ENCODE measurements at regions not wholly inside any gene's neighbourhood (a gene's known extent, or its start where the extent isn't known, plus 50 kb on each side); places are given as distances from the start of the nearest gene placed in this dataset.

GRCh38 chr6:22468256-22468965, 101.0 kb upstream of the HDGFL1 start:
- DNase-seq = no peak

DNA sequence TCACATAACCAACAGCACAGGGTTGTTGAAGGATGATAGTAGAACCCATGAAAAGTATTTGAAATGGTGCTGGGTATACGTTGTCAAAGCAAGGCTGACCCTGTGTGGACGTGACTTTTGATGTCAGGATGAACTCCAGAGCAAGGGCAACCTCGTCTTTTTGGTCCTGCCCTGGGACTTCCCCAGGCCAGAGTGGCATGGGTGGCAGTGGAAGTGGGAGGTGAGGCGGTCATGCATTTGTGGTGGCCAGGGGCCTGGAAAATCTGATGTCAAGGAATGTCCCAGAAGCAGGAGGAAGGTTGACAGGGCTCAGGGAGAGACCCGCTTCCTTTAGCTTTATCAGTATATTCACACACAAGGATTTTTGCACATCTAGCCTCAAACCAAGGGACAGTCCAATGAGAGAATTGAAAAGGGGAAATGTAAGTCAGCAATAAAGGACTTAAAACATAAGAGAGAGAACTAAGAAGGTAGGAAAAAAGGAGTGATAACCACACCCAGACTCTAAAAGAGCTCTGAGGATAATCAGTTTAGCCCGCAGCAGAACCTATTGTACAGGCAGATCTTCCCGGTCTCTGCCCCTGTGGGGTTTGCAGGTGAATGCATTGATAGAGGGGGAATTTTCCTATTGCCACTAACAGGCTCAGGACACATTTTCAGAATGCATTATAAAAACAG, 98.8 kb upstream of the HDGFL1 start:
- no peak for DNase-seq

DNA sequence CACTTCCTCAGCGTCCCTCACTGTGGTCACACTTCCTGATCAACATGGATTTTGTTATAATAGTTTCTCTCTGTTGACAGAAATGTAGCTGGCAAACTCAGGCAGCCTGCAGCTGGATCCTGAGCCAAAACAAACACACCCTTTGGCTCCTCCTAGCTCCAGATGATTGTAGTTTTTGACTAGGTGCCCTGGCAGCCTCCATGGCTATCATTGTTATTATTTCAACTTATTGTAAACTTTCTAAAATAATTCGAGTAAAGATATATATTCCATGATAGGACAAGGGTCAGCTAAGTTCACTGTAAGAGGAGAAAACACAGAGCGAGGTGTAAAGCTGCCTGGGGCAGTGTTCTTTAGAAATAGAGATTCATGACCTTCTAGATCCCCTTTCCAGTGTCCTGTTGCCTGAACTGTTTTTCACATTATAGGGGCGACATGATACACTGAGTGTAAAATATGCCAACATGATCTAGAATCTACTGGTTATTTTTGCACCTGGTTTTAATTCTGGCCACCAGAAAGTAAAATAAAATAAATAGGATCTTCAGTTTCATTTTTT, 98.2 kb upstream of the HDGFL1 start:
- peak; percentile 73 for DNase-seq

DNA sequence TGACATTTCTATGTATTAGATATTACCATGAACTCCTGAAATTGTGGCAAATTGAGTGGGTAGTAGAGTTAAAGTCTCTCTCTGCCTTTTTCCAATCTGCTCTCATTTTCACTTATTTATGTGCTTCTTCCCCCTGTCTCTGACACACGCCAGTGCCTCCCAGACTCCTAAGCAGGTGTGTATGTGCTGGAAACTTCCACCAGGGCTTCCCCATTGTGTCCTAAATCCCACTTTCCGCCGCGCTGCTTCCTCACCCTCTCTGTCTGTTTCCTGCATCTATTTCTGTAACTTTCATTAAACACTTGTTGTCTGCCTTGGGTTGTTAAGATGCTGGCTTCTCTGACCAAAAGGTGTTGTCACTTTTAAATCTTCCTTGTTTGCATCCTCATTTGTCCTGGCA, 97.6 kb upstream of the HDGFL1 start:
- DNase-seq = no peak

DNA sequence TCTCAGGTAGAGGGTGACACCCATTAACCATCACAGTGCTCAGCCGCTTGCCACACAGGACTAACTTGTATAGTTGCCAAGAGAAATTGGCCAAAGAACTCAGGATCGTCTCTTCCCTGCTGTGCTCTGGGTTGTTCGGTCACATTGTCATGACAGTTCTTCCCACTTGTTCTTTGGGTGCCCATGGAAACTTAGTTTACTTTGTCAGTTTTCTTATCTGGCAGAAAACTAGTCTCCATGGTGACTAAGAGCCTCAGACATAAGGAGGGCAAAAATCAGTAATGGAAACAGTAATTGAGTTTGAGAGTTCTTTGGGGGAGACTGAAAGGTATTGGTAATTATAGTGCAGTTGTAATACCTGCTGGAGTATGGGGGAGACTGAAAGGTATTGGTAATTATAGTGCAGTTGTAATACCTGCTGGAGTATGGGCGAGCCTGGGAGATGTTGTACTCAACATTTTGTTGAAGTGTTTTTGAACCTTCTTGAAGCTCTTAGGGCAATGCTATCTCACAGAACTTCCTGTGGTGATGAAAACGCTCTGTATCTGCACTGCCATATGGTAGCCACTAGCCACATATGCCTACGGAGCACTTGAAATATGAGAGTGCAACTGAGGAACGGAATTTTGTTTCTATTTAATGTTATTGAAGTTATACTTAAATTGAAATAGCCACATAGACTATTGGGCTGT, 95.2 kb upstream of the HDGFL1 start:
- no peak for DNase-seq

DNA sequence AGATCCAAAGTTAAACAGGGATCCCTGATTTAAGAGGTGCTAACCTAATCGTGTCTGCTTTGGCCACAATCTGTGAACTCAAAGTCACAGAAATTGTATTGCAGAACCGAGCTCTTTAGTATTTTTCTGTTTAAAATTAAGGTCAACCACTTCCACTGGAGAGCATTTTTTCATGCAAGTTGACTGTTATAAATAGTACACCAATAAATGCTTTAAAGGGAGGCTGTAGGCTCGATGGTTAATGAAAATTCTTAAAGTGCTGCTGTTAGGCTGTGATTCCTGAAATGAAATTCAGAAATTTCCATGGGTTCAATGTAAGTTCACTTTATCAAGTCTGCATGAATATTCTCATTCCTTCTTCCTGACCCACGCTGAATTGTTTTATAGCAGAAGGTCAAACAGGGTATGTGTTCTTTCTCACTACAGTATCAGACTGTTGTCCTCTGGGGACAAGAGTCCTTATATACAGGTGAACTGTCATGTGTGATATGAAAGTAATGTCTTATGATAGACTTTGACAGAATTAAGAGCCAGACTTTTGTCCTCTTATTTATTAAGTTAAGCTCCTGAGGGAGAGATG, 92.5 kb upstream of the HDGFL1 start:
- no peak for DNase-seq

- DNase-seq = no peak
Measured at GRCh38 chr6:22497276-22497675, 72.1 kb upstream of the HDGFL1 start.

DNA sequence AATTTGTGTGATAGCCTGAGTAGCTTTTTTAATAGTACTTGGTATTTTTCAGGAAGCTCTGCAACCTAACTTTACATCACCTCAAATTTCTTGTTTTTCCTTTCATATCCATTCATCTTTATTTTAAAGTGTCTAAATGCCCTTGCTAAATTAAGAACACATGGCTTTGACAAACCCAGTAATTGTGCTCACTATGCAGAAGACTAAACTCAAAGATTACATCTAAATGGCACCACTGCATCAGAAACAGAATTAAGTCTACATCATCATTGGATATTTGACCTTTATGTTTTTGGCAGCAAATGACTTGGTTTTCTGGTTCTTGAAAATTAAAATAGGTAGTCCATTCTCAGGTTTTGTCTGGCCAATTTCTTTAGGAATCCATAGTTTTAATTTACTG, 69.6 kb upstream of the HDGFL1 start:
- DNase-seq = no peak

- no peak for DNase-seq
Measured at GRCh38 chr6:22506496-22506895, 62.9 kb upstream of the HDGFL1 start.

- DNase-seq = no peak
Measured at GRCh38 chr6:22512686-22513427, 56.5 kb upstream of the HDGFL1 start.

DNA sequence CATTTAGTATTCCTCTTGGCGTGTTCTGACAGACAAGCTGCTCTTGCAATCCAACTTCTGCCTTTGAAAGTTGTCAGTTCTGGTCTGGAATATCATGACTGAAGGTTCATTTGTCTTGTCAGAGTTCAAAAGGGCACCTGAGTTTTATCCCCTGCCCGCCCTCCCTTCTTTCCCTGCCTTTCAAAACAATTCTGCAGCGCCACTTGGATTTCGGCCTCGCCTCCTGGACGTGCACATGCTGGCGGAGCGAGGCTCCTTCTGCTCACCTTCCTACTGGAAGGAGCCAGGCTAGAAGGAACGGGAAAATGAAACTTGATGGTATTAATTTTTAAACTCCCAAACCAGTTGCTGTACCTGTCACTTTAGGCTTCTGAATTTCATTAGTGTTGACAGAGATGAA, 55.7 kb upstream of the HDGFL1 start:
- DNase-seq = no peak

- DNase-seq = no peak
Measured at GRCh38 chr6:22519237-22519636, 50.1 kb upstream of the HDGFL1 start.
